Kidney epithelial cell (primary cell): ENCODE measurements at regions not wholly inside any gene's neighbourhood (a gene's known extent, or its start where the extent isn't known, plus 50 kb on each side); places are given as distances from the start of the nearest gene placed in this dataset.

Source experiments
- DNase-seq: peaks from one replicate; pipeline ENCODE4 v3.0.0-alpha.2; 2010; ENCODE audit warnings: low read depth
- H3K27me3 ChIP-seq: 2 replicates; pipeline ENCODE4 v1.6.0; 2011; ENCODE audit warnings: low read length; ENCODE audit not compliant: control insufficient read depth, insufficient read depth
- H3K36me3 ChIP-seq: 2 replicates; pipeline ENCODE4 v1.5.1; 2011; ENCODE audit warnings: low read length; ENCODE audit not compliant: control insufficient read depth, insufficient read depth
- H3K4me3 ChIP-seq: 2 replicates; pipeline ENCODE4 v1.5.1; 2011; ENCODE audit warnings: low read depth, mild to moderate bottlenecking, control low read depth, low read length
- CTCF ChIP-seq: IDR thresholded peaks from 2 replicates; pipeline ENCODE4 v1.5.1; 2011; ENCODE audit warnings: mild to moderate bottlenecking, moderate library complexity, low read length, control low read depth, inconsistent platforms; ENCODE audit not compliant: insufficient read depth, poor library complexity, severe bottlenecking

GRCh38 chrX:121579016-121579760 lies 531.8 kb downstream of the GLUD2 start:
- no peak overlapping the region for H3K4me3 ChIP-seq
- H3K27me3 ChIP-seq, result no peaks in the 10 kb centered on the region
- peak; percentile 35 for TF ChIP-seq CTCF
- H3K36me3 ChIP-seq, result no peaks in the 10 kb centered on the region
- no peak for DNase-seq

DNA sequence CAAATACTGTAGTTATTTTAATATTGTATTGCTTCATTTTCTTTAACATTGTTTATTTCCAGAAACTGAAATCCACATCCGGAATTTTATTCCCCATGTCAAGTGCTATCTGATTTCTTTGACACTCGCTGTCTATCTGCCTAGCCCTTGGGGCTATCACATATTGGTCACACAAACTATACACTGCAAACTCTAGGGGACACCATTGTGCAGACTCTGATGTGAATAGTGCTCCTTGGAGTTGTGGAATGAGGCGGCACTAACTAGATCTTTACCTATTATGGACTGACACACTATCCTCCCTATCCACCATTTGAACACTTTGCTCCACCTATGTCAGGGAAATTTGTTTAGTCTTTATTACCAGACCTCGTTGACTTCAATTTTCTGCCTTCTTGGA lies 534.5 kb downstream of the GLUD2 start:
- no peak for DNase-seq
- no peaks in the 10 kb centered on the region for H3K27me3 ChIP-seq
- no peak for TF ChIP-seq CTCF
- H3K36me3 ChIP-seq, result no peaks in the 10 kb centered on the region
- no peak overlapping the region for H3K4me3 ChIP-seq

- H3K27me3 ChIP-seq, result no peaks in the 10 kb centered on the region
- no peak overlapping the region for H3K4me3 ChIP-seq
- H3K36me3 ChIP-seq, result no peaks in the 10 kb centered on the region
- DNase-seq, result no peak
- TF ChIP-seq CTCF, result no peak
These were observed 538.2 kb downstream of the GLUD2 start for GRCh38 chrX:121585626-121586025.

GRCh38 chrX:121592884-121593283 lies 545.5 kb downstream of the GLUD2 start:
- TF ChIP-seq CTCF, result no peak
- no peak for DNase-seq
- Histone ChIP-seq H3K4me3 (no peak overlapping the region), H3K27me3 (no peaks in the 10 kb centered on the region), H3K36me3 (no peaks in the 10 kb centered on the region)

- TF ChIP-seq CTCF, result no peak
- H3K4me3 ChIP-seq, result no peak overlapping the region
- no peaks in the 10 kb centered on the region for H3K36me3 ChIP-seq
- H3K27me3 ChIP-seq, result no peaks in the 10 kb centered on the region
- DNase-seq, result no peak
These were observed 550.9 kb downstream of the GLUD2 start for GRCh38 chrX:121598356-121598755.

DNA sequence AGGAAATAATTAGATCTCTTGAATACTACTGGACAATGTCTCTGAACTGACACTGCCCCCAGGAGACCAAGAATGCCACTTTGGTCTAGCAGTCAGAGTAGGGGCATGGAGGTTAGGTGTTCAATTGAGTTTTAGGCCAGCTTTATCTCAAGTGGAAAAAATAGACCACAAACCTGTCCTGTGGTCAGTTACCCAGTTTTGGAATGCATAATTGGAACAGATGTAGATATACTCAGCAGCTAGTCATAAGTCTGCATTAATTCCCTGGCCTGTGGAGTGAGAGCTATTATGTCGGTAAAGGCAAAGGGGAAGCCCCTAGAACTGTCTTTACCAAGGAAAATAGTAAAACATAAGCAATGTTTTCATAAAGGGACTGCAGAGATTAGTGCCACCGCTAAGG lies 587.7 kb downstream of the GLUD2 start:
- Histone ChIP-seq H3K36me3 (no peaks in the 10 kb centered on the region), H3K4me3 (no peak overlapping the region), H3K27me3 (no peaks in the 10 kb centered on the region)
- DNase-seq, result no peak
- no peak for TF ChIP-seq CTCF
